Mucosa of descending colon (tissue), 3 donors: ENCODE measurements at regions not wholly inside any gene's neighbourhood (a gene's known extent, or its start where the extent isn't known, plus 50 kb on each side); places are given as distances from the start of the nearest gene placed in this dataset.
"Not testable (repeated sequence)": the region's sequence is repeated elsewhere in the genome, so short reads cannot be mapped to it uniquely, and the experiment has no call there.

Experiments
- ATAC-seq: fragments of 200-7000 bp; cut with Tn5 transposase; one replicate; pipeline ENCODE4 v1.9.1; 2020; ENCODE audit warnings: mild to moderate bottlenecking, moderate library complexity
- DNase-seq, 3 donors: peaks; one replicate each; pipeline ENCODE4 v3.0.0-alpha.2; 2020
- H3K36me3 ChIP-seq: fragments of 200-600 bp; one replicate; pipeline ENCODE4 v1.8.0; 2021; ENCODE audit warnings: low read depth, mild to moderate bottlenecking
- H3K4me1 ChIP-seq: fragments of 200-600 bp; one replicate; pipeline ENCODE4 v1.8.0; 2021; ENCODE audit warnings: low read depth, mild to moderate bottlenecking
- H3K4me3 ChIP-seq: fragments of 200-600 bp; one replicate; pipeline ENCODE4 v1.8.0; 2021; ENCODE audit warnings: mild to moderate bottlenecking
- H3K9me3 ChIP-seq: fragments of 200-600 bp; one replicate; pipeline ENCODE4 v1.8.0; 2021; ENCODE audit warnings: mild to moderate bottlenecking
- CTCF ChIP-seq: fragments of 200-600 bp; IDR thresholded peaks from one replicate; pipeline ENCODE4 v1.8.0; 2022; ENCODE audit warnings: antibody characterized with exemption, mild to moderate bottlenecking
- intact Hi-C, 2 donors: fragments of 100-400 bp; cut with DNase I in 1 of 2; cut with micrococcal nuclease in 1 of 2; formaldehyde crosslinking; loops; one replicate each; pipeline versions ENCODE4 v1.11.0 to v1.11.1; 2022; cut with DNase I, micrococcal nuclease
- donor health status: DM: no; HTN: no; CAD: no; lungs with moderate emphysema.
- donor health status: DM: no; HTN: no; CAD: no.
- donor health status: DM: no; HTN: yes; CAD: no.

GRCh38 chr17:70582777-70583176, 413.4 kb downstream of the KCNJ2 start:
- no peak for ATAC-seq
- H3K9me3 ChIP-seq = no peaks in the 10 kb centered on the region
- no peaks in the 10 kb centered on the region for H3K36me3 ChIP-seq
- H3K4me3 ChIP-seq = no peak overlapping the region
- no peak for TF ChIP-seq CTCF
- intact Hi-C loops = no loop called here
- DNase-seq = no peak
- no peaks in the 10 kb centered on the region for H3K4me1 ChIP-seq

DNA sequence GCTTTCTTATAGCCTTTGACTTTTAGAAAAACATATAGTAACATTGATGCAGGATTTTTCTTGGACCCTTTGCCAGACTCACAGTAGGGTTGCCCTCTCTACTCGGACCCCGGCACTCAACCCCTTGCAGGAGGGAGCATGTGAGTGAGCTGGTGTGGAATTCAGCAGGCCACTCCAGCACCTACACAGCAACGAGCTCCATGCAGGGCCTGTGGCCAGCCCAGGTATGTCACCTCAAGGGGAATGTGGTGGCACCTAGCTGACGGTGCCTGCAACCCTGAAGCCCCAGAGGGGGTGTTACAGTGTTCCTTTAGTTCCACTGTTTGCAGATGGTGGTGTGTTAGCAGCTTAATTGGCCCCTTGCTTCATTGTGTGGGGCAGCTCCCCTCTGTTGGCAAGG, 414.9 kb downstream of the KCNJ2 start:
- TF ChIP-seq CTCF = no peak
- H3K4me1 ChIP-seq = no peaks in the 10 kb centered on the region
- H3K36me3 ChIP-seq = no peaks in the 10 kb centered on the region
- ATAC-seq (no peak), DNase-seq (no peak)
- intact Hi-C loops = no loop called here
- H3K4me3 ChIP-seq = no peak overlapping the region
- no peaks in the 10 kb centered on the region for H3K9me3 ChIP-seq

- ATAC-seq = no peak
- Histone ChIP-seq H3K9me3 (no peaks in the 10 kb centered on the region), H3K36me3 (no peaks in the 10 kb centered on the region), H3K4me1 (no peaks in the 10 kb centered on the region), H3K4me3 (no peak overlapping the region)
- intact Hi-C loops = no loop called here
- DNase-seq = no peak
- no peak for TF ChIP-seq CTCF
These were observed 418.7 kb downstream of the KCNJ2 start for GRCh38 chr17:70588003-70588402.

GRCh38 chr17:70597774-70598173, 428.4 kb downstream of the KCNJ2 start:
- no peak for TF ChIP-seq CTCF
- Histone ChIP-seq H3K4me3 (no peak overlapping the region), H3K9me3 (no peaks in the 10 kb centered on the region), H3K4me1 (no peaks in the 10 kb centered on the region), H3K36me3 (no peaks in the 10 kb centered on the region)
- intact Hi-C loops = no loop called here
- ATAC-seq = no peak
- no peak for DNase-seq

DNA sequence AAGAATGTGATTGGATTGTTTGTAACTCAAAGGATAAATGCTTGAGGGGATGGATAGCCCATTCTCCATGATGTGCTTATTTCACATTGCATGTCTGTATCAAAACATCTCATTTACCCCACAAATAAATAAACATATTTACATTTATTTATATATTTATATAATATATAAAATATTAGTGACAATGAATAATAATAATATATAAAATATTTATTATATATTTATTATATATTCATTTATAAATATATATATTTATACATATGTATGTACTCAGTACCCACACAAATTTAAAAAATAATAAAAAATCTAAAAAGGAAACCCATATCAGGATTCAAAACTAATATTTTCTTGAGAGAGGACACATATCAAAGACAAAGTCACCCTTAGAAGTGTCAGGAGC, 429.9 kb downstream of the KCNJ2 start:
- DNase-seq = no peak
- Histone ChIP-seq H3K4me1 (no peaks in the 10 kb centered on the region), H3K4me3 (no peak overlapping the region), H3K36me3 (no peaks in the 10 kb centered on the region), H3K9me3 (no peaks in the 10 kb centered on the region)
- intact Hi-C loops = no loop called here
- ATAC-seq = no peak
- no peak for TF ChIP-seq CTCF

DNA sequence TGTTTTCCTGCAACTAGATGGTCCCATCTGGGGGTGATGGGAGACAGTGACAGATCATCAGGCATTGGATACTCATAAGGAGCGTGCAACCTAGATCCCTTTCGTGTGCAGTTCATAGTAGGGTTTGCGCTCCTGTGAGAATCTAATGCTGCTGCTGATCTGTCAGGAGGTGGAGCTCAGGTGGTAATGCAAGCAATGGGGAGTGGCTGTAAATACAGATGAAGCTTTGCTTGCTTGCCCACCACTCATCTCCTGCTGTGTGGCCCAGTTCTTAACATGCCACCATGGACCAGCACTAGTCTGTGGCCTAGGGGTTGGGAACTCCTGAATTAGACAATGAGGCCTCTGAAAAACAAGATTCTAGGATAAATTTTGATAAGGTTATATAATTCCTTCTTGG, 430.6 kb downstream of the KCNJ2 start:
- H3K36me3 ChIP-seq, intact Hi-C loops, H3K4me1 ChIP-seq, H3K4me3 ChIP-seq, H3K9me3 ChIP-seq, ATAC-seq, DNase-seq: not testable (repeated sequence)
